LNCAP (cell line): ENCODE measurements at regions not wholly inside any gene's neighbourhood (a gene's known extent, or its start where the extent isn't known, plus 50 kb on each side); places are given as distances from the start of the nearest gene placed in this dataset.

ENCODE experiments used
- CTCF ChIP-seq: fragments of 450-650 bp; IDR thresholded peaks from 2 replicates; pipeline ENCODE4 v1.5.1; 2017; ENCODE audit warnings: mild to moderate bottlenecking

DNA sequence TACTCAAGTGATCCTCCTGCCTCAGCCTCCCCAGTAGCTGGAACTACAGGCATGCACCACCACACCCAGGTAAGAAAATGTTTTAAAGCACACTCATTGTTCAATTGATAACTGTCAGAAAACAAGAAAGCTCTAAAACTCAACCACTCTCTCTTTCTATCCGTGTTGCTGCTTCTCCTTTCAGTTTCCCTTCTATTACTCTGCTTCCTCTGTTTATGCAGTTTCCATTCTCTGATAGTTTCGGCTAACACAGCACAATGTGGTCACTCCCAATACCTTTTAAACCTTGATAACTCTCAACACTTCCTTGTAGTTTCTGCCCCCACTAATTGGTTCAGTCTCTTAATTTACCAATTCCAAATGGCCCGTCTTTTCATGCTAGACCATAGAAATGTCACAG lies 59.2 kb upstream of the NR4A3 start:
- TF ChIP-seq CTCF: no peak
